Muscle of back (tissue), 3 donors: ENCODE measurements at regions not wholly inside any gene's neighbourhood (a gene's known extent, or its start where the extent isn't known, plus 50 kb on each side); places are given as distances from the start of the nearest gene placed in this dataset.
A peak's percentile ranks its signal among the peaks of the same experiment; 100 is the strongest.

Experiments
- DNase-seq, 3 donors: peaks; one replicate each; pipeline versions ENCODE4 v3.0.0 to v3.0.0-alpha.2; 2013

- DNase-seq = peak in 1 of 3 donors; percentile 44
Observed at GRCh38 chr1:60596791-60597750, 485.3 kb upstream of the NFIA start.

GRCh38 chr1:60591583-60591982, 490.8 kb upstream of the NFIA start:
- no peak for DNase-seq

GRCh38 chr1:60589916-60590315, 492.4 kb upstream of the NFIA start:
- no peak for DNase-seq

GRCh38 chr1:60589046-60589748, 493.2 kb upstream of the NFIA start:
- no peak for DNase-seq

- no peak for DNase-seq
Observed at GRCh38 chr1:60584371-60584770, 498.0 kb upstream of the NFIA start.

GRCh38 chr1:60583696-60584095, 498.7 kb upstream of the NFIA start:
- DNase-seq = no peak

- DNase-seq = no peak
Observed at GRCh38 chr1:60581455-60582220, 500.7 kb upstream of the NFIA start.

- DNase-seq = no peak
Observed at GRCh38 chr1:60577029-60577428, 503.5 kb upstream of the C1orf87 start.

GRCh38 chr1:60575326-60575977, 501.9 kb upstream of the C1orf87 start:
- DNase-seq = no peak

GRCh38 chr1:60573726-60574409, 500.3 kb upstream of the C1orf87 start:
- no peak for DNase-seq

GRCh38 chr1:60573121-60573520, 499.6 kb upstream of the C1orf87 start:
- DNase-seq = no peak

GRCh38 chr1:60572378-60572777, 498.8 kb upstream of the C1orf87 start:
- no peak for DNase-seq

GRCh38 chr1:60571811-60572210, 498.2 kb upstream of the C1orf87 start:
- DNase-seq = no peak

- no peak for DNase-seq
Observed at GRCh38 chr1:60569189-60569588, 495.6 kb upstream of the C1orf87 start.

GRCh38 chr1:60567256-60567655, 493.7 kb upstream of the C1orf87 start:
- peak in 1 of 3 donors; percentile 61 for DNase-seq

- DNase-seq = peak; percentile 71 to 92 (median 81)
Observed at GRCh38 chr1:60564916-60565750, 491.6 kb upstream of the C1orf87 start.

GRCh38 chr1:60563777-60564535, 490.4 kb upstream of the C1orf87 start:
- DNase-seq = peak; percentile 57 to 85 (median 69)

GRCh38 chr1:60562740-60563139, 489.2 kb upstream of the C1orf87 start:
- no peak for DNase-seq

- DNase-seq = no peak
Observed at GRCh38 chr1:60560701-60561100, 487.1 kb upstream of the C1orf87 start.
